Tongue (tissue), 1 donor: ENCODE measurements at regions not wholly inside any gene's neighbourhood (a gene's known extent, or its start where the extent isn't known, plus 50 kb on each side); places are given as distances from the start of the nearest gene placed in this dataset.
A peak's percentile ranks its signal among the peaks of the same experiment; 100 is the strongest.
"Not testable (repeated sequence)": the region's sequence is repeated elsewhere in the genome, so short reads cannot be mapped to it uniquely, and the experiment has no call there.

Experiments used
- DNase-seq: peaks from one replicate; pipeline ENCODE4 v3.0.0-alpha.2; 2015

GRCh38 chr1:242811092-242811840, 286.8 kb upstream of the PLD5 start:
- DNase-seq, result no peak

- no peak for DNase-seq
Observed at GRCh38 chr1:242806324-242806723, 281.8 kb upstream of the PLD5 start.

DNA sequence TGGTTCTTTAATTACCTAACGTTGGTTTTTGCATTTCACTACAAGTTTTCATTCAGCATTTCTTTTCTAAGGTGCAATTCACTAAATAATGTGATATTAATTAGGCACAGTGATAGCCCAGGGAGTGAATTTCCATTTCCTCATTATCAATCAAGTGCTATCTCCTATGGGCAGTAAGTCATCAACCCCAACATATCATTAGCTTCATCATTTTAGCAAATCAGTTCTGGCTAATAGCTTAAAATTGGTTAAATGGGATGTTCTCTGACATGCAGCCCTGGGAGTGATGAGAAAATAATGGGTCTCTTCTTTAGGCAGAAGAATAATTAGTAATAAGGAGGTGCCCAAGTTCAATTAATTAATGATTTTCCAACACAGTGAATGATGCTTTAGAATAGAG, 280.9 kb upstream of the PLD5 start:
- DNase-seq, result not testable (repeated sequence)

DNA sequence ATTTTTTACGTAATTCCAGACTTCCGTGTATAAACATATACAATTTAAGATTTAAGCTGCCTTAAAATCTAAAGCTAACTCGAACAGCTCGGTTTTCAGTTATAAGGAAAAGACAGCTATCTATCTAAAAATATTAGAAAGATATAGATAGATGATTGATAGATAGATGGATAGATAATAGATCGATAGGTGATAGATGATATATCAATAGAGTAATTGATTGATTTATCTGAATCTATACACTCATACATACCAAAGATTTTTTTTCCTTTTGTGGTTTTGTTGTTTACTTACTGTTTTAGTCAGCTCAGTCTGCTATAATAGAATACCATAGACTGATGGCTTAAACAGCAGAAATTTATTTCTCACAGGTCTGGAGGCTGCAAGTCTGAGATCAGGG, 278.5 kb upstream of the PLD5 start:
- no peak for DNase-seq

DNA sequence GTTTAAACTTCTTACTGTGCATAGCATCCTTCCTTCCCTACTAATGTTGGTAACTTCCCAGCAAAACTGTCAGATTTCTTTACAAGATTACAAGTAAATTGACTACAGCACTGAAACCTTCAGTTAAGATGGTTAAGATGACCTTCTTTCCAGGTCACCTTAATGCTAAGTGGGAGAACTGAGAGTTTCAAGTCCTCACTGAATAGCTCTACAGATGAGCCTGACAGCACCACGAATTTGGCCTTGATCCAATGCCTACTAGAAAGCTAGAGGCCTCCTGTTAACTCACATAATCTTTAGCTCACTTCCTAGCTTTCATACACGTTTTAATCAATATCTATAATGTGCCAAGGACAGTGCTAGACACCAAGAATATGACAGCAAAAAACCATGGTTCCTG, 276.0 kb upstream of the PLD5 start:
- peak; percentile 5 for DNase-seq

DNA sequence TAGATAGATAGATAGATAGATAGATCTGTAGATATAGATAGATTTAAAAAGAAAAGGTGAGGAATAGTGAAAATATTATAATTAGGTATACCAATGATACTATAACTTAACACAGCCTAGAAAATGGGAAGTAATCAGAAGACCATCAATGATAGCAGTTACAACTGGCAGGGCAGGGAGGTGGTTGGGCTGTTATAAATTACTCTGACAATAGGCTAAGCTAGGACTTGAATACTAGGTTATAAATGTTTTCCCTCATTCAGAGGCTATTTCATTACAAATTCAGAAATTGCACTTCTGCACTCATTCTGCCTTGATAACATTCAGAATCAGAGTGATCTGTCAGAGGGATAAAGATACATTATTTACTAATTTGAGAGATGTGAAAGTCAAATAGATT, 273.4 kb upstream of the PLD5 start:
- DNase-seq, result no peak

DNA sequence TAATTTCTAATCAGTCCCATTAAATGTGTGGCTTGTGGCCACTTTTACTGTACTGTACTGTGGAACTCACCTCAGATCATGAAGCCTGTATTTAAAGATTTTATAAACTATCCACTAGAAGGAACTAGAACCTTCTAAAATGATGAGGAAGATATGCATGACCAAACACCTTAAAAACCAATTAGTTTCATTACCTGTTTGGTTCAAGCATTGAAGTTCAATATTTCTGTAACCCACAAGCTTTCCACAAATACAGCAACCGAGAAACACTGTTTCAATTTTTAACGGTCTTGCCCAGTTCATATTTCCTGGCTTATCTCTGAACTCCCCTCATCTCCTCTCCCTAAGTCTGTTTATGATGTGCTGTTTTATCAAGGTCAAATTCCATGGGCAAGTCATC, 264.3 kb upstream of the PLD5 start:
- no peak for DNase-seq

DNA sequence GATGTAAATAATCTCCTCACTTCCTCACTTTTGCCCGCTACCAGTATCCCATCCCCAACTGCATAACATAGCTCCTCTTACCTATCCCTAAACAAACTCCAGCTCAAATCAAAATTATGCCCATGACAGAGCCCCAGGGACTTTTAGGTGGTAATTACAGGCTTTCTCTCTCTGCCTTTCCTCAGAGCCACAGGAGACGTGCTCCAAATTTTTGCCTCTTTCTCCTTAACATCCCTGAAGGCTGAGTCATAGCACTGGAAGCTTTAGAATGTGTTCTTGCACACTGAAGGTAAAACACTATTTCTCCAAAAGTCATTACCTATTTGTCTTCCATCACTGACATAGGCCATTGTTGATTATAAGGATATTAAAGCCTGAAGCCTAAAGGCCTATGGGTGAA, 263.5 kb upstream of the PLD5 start:
- no peak for DNase-seq

GRCh38 chr1:242784807-242785206, 260.3 kb upstream of the PLD5 start:
- DNase-seq, result peak; percentile 16

GRCh38 chr1:242784084-242784483, 259.6 kb upstream of the PLD5 start:
- peak; percentile 62 for DNase-seq

DNA sequence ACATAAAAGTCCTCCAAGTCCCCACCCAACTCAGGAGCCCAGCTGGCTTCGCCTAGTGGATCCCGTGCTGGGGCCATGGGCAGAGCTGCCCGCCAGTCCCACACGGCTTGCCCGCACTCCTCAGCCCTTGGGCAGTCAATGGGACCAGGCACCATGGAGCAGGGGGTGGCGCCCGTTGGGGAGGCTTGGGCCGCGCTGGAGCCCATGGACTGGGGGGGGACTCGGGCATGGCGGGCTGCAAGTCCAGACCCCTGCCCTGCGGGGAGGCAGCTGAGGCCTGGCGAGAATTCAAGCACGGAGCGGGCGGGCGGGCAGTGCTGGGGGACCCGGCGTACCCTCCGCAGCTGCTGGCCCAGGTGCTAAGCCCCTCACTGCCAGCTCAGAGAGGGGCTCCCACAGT, 249.8 kb upstream of the PLD5 start:
- no peak for DNase-seq

DNA sequence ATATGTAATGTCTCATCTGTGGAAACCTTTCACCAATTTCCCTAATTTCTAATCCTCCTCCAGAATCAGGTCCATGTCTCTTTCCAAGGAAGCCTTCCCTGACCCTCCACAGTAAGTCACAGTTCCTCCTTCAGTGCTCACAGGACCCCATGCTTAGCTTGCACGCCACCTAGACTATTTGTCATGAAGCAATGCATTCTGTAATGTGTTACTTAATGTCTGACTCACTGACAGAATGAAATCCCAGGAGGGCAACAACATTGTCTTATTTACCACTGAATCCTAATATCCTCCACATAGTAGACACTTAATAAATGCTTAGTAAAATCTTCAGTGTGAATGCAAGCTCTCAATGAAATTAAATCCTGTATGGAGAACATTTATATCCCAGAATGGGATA, 245.9 kb upstream of the PLD5 start:
- no peak for DNase-seq

GRCh38 chr1:242764161-242764560, 239.7 kb upstream of the PLD5 start:
- no peak for DNase-seq

DNA sequence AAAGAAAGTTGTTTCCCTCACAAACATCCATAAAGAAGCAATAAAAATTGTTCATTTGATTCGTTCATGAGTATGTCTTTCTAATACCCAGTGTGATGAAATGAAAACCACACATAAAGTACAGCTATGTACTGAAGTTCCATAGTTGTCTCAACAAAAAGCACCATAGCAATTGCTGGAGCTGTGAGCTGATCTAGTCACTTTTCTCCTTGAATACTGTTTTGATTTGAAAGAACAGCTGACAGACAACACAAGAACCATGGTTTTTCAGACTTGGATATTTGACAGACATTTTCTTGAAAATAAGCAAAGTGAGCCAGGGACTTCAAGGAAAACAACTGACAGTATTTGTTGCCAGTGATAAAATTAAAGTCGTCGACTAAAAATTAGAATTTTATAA, 237.1 kb upstream of the PLD5 start:
- DNase-seq, result peak; percentile 22

- no peak for DNase-seq
Observed at GRCh38 chr1:242754926-242755325, 230.4 kb upstream of the PLD5 start.

- no peak for DNase-seq
Observed at GRCh38 chr1:242754125-242754524, 229.6 kb upstream of the PLD5 start.

DNA sequence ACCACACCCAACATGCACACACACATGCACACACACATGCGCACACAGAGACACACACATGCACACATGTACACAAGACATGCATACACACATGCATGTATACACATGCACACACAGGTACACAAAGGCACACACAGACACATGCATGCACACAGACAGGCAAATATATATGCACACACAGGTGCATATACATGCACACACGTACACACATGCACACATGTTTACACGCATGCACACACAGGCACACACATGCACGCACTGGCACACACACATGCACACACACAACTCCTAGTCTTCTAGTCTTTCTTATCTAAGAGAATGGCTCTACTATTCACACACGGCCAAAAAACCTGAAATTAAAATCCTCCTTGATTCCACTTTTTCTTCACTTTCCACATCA, 222.7 kb upstream of the PLD5 start:
- no peak for DNase-seq

DNA sequence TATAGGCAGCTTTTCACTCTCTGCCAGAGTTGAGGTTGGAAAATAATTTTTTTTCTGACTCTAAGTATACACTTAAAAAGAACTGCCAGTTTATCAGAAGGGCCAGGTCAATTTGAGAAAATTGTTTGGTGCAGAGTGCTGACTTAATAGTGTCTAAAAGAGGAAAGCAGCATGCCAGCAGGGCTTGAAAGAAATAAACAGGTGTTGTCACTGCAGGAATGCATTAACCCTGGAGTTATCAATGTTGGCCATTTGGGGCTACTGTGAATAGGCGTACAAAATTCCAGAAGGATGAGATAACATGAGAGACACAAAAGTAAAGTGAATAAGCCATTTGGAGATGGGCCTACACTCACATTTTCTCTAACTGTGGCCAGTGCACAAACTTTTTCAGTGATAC, 220.6 kb upstream of the PLD5 start:
- DNase-seq, result peak; percentile 78

DNA sequence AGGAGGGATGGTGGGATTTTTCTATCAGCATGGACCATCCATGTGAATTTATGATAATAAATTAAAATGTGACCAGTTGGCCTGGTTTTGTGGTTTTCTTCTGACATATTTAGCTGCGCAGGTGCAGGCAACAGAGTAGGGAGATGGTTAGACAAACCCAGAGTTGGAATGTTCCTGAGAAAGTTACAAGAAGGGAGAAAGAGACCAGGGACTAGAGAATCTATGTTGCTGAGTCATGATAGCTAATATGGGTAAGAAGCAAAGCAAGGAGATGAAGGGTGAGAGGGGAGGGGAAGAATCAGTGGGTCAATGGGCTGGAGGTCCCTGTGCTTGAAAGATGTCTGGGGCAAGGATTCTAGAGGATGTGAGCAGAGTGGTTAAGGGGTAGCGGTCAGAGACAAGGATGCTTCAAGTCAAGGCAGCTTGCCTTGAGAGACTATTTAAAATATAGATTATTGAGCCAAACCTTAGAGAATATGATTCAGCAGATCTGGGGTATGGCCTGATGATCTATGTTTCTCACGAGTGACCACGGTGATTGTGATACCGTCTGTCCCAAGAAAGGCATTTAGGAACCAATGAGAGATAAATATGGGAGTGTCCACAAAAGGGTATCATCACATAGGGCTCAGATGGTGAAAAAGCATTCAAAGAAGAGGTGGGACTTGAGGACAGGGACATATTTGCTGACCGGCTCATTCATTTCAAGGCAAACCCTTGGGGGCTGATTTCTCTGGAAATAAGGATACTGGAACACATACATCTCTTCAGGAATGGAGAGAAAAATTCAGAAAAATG, 219.7 kb upstream of the PLD5 start:
- no peak for DNase-seq

DNA sequence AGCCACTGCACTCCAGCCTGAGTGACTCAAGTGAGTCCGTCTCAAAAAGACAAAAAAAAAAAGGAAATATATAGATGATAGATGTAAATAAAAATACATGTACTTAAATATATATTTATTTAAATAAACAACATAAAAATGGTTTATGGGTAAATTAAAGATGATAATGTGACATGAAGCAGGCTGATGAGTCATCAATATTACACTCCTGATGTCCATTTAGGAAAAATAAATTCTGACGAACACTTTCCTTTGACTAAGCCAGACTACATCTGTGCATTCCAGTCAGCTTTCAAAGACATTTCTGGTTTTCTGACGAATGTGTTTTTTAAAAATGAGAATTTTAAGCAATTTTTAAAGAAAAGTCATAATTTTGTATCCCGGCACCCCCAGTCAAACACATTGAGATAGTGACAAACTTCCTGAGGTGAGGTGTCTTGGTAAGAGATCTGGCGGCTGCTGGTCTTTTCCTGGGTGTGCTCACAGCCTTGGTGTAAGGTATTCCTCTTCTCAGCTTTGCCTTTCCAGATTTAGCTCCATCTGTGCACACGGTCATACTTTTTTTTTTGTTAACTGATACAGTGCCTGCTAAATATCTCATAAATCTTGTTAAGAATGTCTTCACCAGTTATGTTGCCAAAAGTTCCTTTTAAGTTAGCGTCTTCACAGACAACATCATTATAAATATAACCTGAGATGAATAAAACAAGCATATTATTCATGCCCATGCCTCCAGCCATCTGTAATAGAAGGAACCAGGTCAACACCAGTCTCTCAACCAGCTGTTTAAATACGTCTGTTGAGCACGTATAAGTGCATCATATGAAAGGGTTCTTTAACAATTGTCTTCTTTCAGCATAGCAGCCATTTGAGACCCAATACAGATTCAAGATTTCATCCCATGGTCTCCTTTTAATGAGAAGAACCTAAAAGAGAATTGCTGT, 214.5 kb upstream of the PLD5 start:
- DNase-seq, result peak; percentile 21

DNA sequence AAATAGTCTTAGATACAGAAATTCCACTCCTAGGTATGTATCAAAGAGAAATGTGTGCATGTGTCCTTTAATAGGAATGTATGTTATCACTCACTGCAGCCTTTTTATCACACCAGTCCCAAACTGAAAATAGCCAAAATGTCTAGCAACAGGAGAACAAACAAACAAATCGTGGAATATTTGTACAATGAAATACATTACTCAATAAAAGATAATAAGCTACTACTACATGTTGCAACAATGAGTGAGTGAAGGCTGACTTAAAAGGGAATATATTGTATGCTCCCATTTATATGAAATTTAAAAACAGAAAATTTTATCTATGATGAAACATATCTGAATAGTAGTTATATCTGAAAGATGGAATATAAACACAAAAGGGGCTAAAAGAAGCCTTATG, 212.1 kb upstream of the PLD5 start:
- DNase-seq, result no peak

DNA sequence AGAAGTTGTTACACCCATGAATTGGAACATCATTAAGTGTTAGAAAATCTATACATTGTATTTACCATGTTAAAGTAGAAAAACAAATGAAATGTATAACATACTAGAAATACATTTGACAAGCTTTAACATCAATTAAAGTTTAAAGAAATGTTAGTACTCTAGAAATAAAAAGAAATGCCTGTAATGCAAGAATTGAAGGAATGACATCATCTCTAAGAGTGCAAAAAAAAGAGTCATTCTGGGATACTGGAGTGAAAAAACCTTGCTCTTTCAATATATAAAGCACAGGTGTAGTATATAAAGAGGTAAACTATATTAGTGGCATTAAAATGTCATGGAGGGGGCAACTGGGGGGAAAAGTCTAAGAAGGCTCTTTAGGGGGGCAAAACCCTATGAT, 210.8 kb upstream of the PLD5 start:
- DNase-seq, result no peak

GRCh38 chr1:242731446-242731845, 206.9 kb upstream of the PLD5 start:
- no peak for DNase-seq
